ENCODE measurements at regions not wholly inside any gene's neighbourhood (a gene's known extent, or its start where the extent isn't known, plus 50 kb on each side); places are given as distances from the start of the nearest gene placed in this dataset.

GRCh38 chr18:4888251-4889040 lies 308.6 kb downstream of the AKAIN1 start:
- H3K4me1 Mint-ChIP-seq (ENCODE audit: low read depth), result no peaks in the 10 kb centered on the region
- no peaks in the 10 kb centered on the region for H3K36me3 Mint-ChIP-seq (ENCODE audit: low read depth)
- no peak for DNase-seq
- ChIA-PET POLR2A (no interaction called here), CTCF (no interaction called here)
- ATAC-seq, result no peak
- H3K27ac Mint-ChIP-seq, result no peak overlapping the region
- intact Hi-C loops (cut with micrococcal nuclease), result no loop called here
- no peak overlapping the region for H3K4me3 Mint-ChIP-seq
- peaks cover 6% of the 10 kb centered on the region for H3K9me3 Mint-ChIP-seq
- no peak for TF ChIP-seq CTCF (IDR thresholded peaks at IDR 0.05)
- H3K27me3 Mint-ChIP-seq, result no peaks in the 10 kb centered on the region

- H3K4me3 Mint-ChIP-seq, result no peak overlapping the region
- ATAC-seq (no peak), DNase-seq (no peak)
- intact Hi-C loops (cut with micrococcal nuclease), result no loop called here
- H3K27me3 Mint-ChIP-seq, result no peaks in the 10 kb centered on the region
- H3K9me3 Mint-ChIP-seq, result peaks cover 15% of the 10 kb centered on the region
- ChIA-PET CTCF (no interaction called here), POLR2A (no interaction called here)
- TF ChIP-seq CTCF (IDR thresholded peaks at IDR 0.05), result no peak
- no peaks in the 10 kb centered on the region for H3K36me3 Mint-ChIP-seq (ENCODE audit: low read depth)
- no peaks in the 10 kb centered on the region for H3K4me1 Mint-ChIP-seq (ENCODE audit: low read depth)
- H3K27ac Mint-ChIP-seq, result no peak overlapping the region
Measured at GRCh38 chr18:4878480-4878879, 318.6 kb downstream of the AKAIN1 start.

- no peak overlapping the region for H3K27ac Mint-ChIP-seq
- H3K4me1 Mint-ChIP-seq (ENCODE audit: low read depth), result no peaks in the 10 kb centered on the region
- H3K4me3 Mint-ChIP-seq, result no peak overlapping the region
- no peaks in the 10 kb centered on the region for H3K36me3 Mint-ChIP-seq (ENCODE audit: low read depth)
- CTCF ChIA-PET, result no interaction called here
- no peak for ATAC-seq
- POLR2A ChIA-PET, result no interaction called here
- H3K9me3 Mint-ChIP-seq, result peaks cover 30% of the 10 kb centered on the region
- no peak for DNase-seq
- intact Hi-C loops (cut with micrococcal nuclease), result no loop called here
- H3K27me3 Mint-ChIP-seq, result no peaks in the 10 kb centered on the region
- no peak for TF ChIP-seq CTCF (IDR thresholded peaks at IDR 0.05)
Measured at GRCh38 chr18:4871197-4871596, 325.9 kb downstream of the AKAIN1 start.

GRCh38 chr18:4870177-4870773 lies 326.8 kb downstream of the AKAIN1 start:
- peak; percentile 2 for DNase-seq

More at GRCh38 chr18:4870177-4870773, 326.8 kb downstream of the AKAIN1 start:
- Mint-ChIP-seq H3K27ac (no peak overlapping the region), H3K9me3 (peaks cover 30% of the 10 kb centered on the region), H3K27me3 (no peaks in the 10 kb centered on the region), H3K4me3 (no peak overlapping the region), H3K36me3 (ENCODE audit: low read depth) (no peaks in the 10 kb centered on the region), H3K4me1 (ENCODE audit: low read depth) (no peaks in the 10 kb centered on the region)
- intact Hi-C loops (cut with micrococcal nuclease), result no loop called here
- ATAC-seq, result no peak
- ChIA-PET POLR2A (no interaction called here), CTCF (no interaction called here)
- TF ChIP-seq CTCF (IDR thresholded peaks at IDR 0.05), result no peak

Data from activated CD8-positive, alpha-beta T cell treated with anti-CD3 and anti-CD28 coated beads for 36 hours (primary cell).